H1 (cell line): ENCODE measurements at regions not wholly inside any gene's neighbourhood (a gene's known extent, or its start where the extent isn't known, plus 50 kb on each side); places are given as distances from the start of the nearest gene placed in this dataset.

Experiments used
- EP300 ChIP-seq, 2 experiments: IDR thresholded peaks; 1 replicate in 1 of 2; 2 replicates in 1 of 2; pipeline ENCODE4 v1.6.1; 2011 to 2012; ENCODE audit warnings: low read depth in 2 of 2, low read length in 2 of 2, mild to moderate bottlenecking in 2 of 2, borderline replicate concordance in 1 of 2, inconsistent platforms in 1 of 2, moderate library complexity in 1 of 2
- POLR2A ChIP-seq, 2 experiments: IDR thresholded peaks; 1 replicate in 1 of 2; 2 replicates in 1 of 2; pipeline ENCODE4 v1.6.1; 2011; ENCODE audit warnings: low read depth in 2 of 2, low read length in 2 of 2, mild to moderate bottlenecking in 2 of 2; ENCODE audit errors: control extremely low read depth in 1 of 2
- RNF2 ChIP-seq: fragments of 200-900, 300-1000 bp; sonication (generic); IDR thresholded peaks from 2 replicates; pipeline ENCODE4 v1.7.1; 2016; ENCODE audit warnings: borderline replicate concordance, low read depth, mild to moderate bottlenecking, antibody characterized with exemption, low read length; ENCODE audit not compliant: poor library complexity, severe bottlenecking; ENCODE audit errors: missing control alignments
- SP4 ChIP-seq: IDR thresholded peaks from 2 replicates; pipeline ENCODE4 v1.6.1; 2012; ENCODE audit warnings: low read length, inconsistent platforms
- YY1 ChIP-seq: IDR thresholded peaks from 2 replicates; pipeline ENCODE4 v1.6.1; 2011; ENCODE audit warnings: low read depth, mild to moderate bottlenecking, low read length
- TF ChIP-seq, protein P1 (sequence below): fragments of 300-600 bp; sonication (generic); IDR thresholded peaks from 2 replicates; pipeline ENCODE4 v1.7.1; 2012; ENCODE audit warnings: low read length, moderate library complexity, mild to moderate bottlenecking, inconsistent platforms; ENCODE audit not compliant: insufficient replicate concordance
- TF ChIP-seq, protein P2 (sequence below), 3 experiments: IDR thresholded peaks; 1 replicate in 2 of 3; 2 replicates in 1 of 3; pipeline versions ENCODE4 v1.5.1 to v1.6.1; 2011; ENCODE audit warnings: low read length in 3 of 3, mild to moderate bottlenecking in 3 of 3, inconsistent platforms in 2 of 3, low read depth in 1 of 3, moderate library complexity in 1 of 3; ENCODE audit not compliant: insufficient read depth in 1 of 3; ENCODE audit errors: control extremely low read depth in 1 of 3

DNA sequence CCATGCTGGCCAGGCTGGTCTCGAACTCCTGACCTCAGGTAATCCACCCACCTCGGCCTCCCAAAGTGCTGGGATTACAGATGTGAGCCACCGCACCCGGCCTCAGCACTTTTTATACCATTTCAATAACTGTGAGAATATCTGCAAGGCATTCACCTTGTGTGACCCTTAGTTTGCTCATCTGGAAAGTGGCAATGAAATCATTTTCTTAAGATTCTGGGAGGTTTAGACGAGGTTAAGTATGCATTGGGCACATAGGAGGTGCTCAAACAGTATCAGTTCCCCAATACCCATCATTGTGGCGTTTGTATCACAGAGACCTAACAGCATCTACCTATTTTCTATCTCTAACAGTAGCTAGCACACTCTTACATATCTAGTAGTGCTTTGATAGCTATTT, 481.9 kb upstream of the ERCC4 start (continued):
- TF ChIP-seq, protein P1, sequence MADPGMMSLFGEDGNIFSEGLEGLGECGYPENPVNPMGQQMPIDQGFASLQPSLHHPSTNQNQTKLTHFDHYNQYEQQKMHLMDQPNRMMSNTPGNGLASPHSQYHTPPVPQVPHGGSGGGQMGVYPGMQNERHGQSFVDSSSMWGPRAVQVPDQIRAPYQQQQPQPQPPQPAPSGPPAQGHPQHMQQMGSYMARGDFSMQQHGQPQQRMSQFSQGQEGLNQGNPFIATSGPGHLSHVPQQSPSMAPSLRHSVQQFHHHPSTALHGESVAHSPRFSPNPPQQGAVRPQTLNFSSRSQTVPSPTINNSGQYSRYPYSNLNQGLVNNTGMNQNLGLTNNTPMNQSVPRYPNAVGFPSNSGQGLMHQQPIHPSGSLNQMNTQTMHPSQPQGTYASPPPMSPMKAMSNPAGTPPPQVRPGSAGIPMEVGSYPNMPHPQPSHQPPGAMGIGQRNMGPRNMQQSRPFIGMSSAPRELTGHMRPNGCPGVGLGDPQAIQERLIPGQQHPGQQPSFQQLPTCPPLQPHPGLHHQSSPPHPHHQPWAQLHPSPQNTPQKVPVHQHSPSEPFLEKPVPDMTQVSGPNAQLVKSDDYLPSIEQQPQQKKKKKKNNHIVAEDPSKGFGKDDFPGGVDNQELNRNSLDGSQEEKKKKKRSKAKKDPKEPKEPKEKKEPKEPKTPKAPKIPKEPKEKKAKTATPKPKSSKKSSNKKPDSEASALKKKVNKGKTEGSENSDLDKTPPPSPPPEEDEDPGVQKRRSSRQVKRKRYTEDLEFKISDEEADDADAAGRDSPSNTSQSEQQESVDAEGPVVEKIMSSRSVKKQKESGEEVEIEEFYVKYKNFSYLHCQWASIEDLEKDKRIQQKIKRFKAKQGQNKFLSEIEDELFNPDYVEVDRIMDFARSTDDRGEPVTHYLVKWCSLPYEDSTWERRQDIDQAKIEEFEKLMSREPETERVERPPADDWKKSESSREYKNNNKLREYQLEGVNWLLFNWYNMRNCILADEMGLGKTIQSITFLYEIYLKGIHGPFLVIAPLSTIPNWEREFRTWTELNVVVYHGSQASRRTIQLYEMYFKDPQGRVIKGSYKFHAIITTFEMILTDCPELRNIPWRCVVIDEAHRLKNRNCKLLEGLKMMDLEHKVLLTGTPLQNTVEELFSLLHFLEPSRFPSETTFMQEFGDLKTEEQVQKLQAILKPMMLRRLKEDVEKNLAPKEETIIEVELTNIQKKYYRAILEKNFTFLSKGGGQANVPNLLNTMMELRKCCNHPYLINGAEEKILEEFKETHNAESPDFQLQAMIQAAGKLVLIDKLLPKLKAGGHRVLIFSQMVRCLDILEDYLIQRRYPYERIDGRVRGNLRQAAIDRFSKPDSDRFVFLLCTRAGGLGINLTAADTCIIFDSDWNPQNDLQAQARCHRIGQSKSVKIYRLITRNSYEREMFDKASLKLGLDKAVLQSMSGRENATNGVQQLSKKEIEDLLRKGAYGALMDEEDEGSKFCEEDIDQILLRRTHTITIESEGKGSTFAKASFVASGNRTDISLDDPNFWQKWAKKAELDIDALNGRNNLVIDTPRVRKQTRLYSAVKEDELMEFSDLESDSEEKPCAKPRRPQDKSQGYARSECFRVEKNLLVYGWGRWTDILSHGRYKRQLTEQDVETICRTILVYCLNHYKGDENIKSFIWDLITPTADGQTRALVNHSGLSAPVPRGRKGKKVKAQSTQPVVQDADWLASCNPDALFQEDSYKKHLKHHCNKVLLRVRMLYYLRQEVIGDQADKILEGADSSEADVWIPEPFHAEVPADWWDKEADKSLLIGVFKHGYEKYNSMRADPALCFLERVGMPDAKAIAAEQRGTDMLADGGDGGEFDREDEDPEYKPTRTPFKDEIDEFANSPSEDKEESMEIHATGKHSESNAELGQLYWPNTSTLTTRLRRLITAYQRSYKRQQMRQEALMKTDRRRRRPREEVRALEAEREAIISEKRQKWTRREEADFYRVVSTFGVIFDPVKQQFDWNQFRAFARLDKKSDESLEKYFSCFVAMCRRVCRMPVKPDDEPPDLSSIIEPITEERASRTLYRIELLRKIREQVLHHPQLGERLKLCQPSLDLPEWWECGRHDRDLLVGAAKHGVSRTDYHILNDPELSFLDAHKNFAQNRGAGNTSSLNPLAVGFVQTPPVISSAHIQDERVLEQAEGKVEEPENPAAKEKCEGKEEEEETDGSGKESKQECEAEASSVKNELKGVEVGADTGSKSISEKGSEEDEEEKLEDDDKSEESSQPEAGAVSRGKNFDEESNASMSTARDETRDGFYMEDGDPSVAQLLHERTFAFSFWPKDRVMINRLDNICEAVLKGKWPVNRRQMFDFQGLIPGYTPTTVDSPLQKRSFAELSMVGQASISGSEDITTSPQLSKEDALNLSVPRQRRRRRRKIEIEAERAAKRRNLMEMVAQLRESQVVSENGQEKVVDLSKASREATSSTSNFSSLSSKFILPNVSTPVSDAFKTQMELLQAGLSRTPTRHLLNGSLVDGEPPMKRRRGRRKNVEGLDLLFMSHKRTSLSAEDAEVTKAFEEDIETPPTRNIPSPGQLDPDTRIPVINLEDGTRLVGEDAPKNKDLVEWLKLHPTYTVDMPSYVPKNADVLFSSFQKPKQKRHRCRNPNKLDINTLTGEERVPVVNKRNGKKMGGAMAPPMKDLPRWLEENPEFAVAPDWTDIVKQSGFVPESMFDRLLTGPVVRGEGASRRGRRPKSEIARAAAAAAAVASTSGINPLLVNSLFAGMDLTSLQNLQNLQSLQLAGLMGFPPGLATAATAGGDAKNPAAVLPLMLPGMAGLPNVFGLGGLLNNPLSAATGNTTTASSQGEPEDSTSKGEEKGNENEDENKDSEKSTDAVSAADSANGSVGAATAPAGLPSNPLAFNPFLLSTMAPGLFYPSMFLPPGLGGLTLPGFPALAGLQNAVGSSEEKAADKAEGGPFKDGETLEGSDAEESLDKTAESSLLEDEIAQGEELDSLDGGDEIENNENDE, result no peak
- TF ChIP-seq YY1, result no peak
- TF ChIP-seq, protein P2, sequence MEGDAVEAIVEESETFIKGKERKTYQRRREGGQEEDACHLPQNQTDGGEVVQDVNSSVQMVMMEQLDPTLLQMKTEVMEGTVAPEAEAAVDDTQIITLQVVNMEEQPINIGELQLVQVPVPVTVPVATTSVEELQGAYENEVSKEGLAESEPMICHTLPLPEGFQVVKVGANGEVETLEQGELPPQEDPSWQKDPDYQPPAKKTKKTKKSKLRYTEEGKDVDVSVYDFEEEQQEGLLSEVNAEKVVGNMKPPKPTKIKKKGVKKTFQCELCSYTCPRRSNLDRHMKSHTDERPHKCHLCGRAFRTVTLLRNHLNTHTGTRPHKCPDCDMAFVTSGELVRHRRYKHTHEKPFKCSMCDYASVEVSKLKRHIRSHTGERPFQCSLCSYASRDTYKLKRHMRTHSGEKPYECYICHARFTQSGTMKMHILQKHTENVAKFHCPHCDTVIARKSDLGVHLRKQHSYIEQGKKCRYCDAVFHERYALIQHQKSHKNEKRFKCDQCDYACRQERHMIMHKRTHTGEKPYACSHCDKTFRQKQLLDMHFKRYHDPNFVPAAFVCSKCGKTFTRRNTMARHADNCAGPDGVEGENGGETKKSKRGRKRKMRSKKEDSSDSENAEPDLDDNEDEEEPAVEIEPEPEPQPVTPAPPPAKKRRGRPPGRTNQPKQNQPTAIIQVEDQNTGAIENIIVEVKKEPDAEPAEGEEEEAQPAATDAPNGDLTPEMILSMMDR (IDR thresholded peaks at IDR 0.05; ENCODE audit: control extremely low read depth in 1 of 3, insufficient read depth in 1 of 3, low read depth in 1 of 3, low read length in 3 of 3), result no peak
- TF ChIP-seq SP4, result no peak
- no peak for TF ChIP-seq EP300 (IDR thresholded peaks at IDR 0.05; ENCODE audit: borderline replicate concordance in 1 of 2, low read depth in 2 of 2, low read length in 2 of 2)
- no peak for TF ChIP-seq RNF2
- no peak for TF ChIP-seq POLR2A (IDR thresholded peaks at IDR 0.05; ENCODE audit: control extremely low read depth in 1 of 2, low read depth in 2 of 2, low read length in 2 of 2)
